SK-N-SH (cell line): ENCODE measurements at regions not wholly inside any gene's neighbourhood (a gene's known extent, or its start where the extent isn't known, plus 50 kb on each side); places are given as distances from the start of the nearest gene placed in this dataset.

Experiments used
- CTCF ChIA-PET: fragments of 300-600, 350-600 bp; formaldehyde crosslinking; extraction: SDS; loops from one replicate; lab custom pipeline; 2021; lab: Yijun Ruan, JAX
- POLR2A ChIA-PET: fragments of 350-600 bp; sonication (Branson Sonifier 250); formaldehyde crosslinking; extraction: SDS; loops from one replicate; lab custom pipeline; 2020; ENCODE audit warnings: antibody characterized with exemption, inconsistent platforms; lab: Yijun Ruan, JAX
- DNase-seq: peaks from one replicate; pipeline ENCODE4 v3.0.0; 2012
- H2AFZ ChIP-seq: fragments of 200-600 bp; sonication (generic); 2 replicates; pipeline ENCODE4 v1.8.1; 2016; ENCODE audit warnings: antibody characterized with exemption, mild to moderate bottlenecking, low read depth
- H3F3A ChIP-seq: fragments of 200-600 bp; sonication (generic); replicated peaks from 2 replicates; pipeline ENCODE3; 2016; ENCODE audit warnings: antibody characterized with exemption, mild to moderate bottlenecking; ENCODE audit not compliant: insufficient read depth
- H3K27ac ChIP-seq, 2 experiments: fragments of 200-500 bp in 1 of 2; fragments of 200-600 bp in 1 of 2; sonication (Bioruptor generic) in 1 of 2; sonication (generic), shearing (Covaris generic) in 1 of 2; 2 replicates each; pipeline versions ENCODE4 v1.5.1 to v1.6.1; 2014 to 2016; ENCODE audit warnings: low read depth in 2 of 2, inconsistent platforms in 1 of 2, low read length in 1 of 2, mild to moderate bottlenecking in 1 of 2, mixed read lengths in 1 of 2
- H3K27me3 ChIP-seq: fragments of 200-600 bp; sonication (generic), shearing (Covaris generic); 2 replicates; pipeline ENCODE4 v1.6.1; 2016; ENCODE audit warnings: mixed run types; ENCODE audit not compliant: insufficient read depth
- H3K36me3 ChIP-seq, 2 experiments: fragments of 200-500 bp in 1 of 2; fragments of 200-600 bp in 1 of 2; sonication (Bioruptor generic) in 1 of 2; sonication (generic) in 1 of 2; replicated peaks in 1 of 2; 2 replicates each; pipeline versions ENCODE3 to v1.5.1; 2014 to 2016; ENCODE audit warnings: low read length in 1 of 2, mild to moderate bottlenecking in 1 of 2; ENCODE audit not compliant: insufficient read depth in 2 of 2, control insufficient read depth in 1 of 2
- H3K4me1 ChIP-seq, 2 experiments: fragments of 200-500 bp in 1 of 2; fragments of 200-600 bp in 1 of 2; sonication (Bioruptor generic) in 1 of 2; sonication (generic), shearing (Covaris generic) in 1 of 2; 2 replicates each; pipeline versions ENCODE4 v1.5.1 to v1.6.1; 2014 to 2016; ENCODE audit warnings: low read depth in 1 of 2, low read length in 1 of 2, mixed run types in 1 of 2; ENCODE audit not compliant: insufficient read depth in 2 of 2, control insufficient read depth in 1 of 2
- H3K4me2 ChIP-seq: fragments of 200-600 bp; sonication (generic), shearing (Covaris generic); 2 replicates; pipeline ENCODE4 v1.6.1; 2017; ENCODE audit warnings: mixed run types
- H3K4me3 ChIP-seq, 2 experiments: fragments of 200-500 bp in 1 of 2; fragments of 200-600 bp in 1 of 2; sonication (Bioruptor generic) in 1 of 2; sonication (generic), shearing (Covaris generic) in 1 of 2; 2 replicates each; pipeline versions ENCODE4 v1.5.1 to v1.8.1; 2014 to 2016; ENCODE audit warnings: low read depth in 2 of 2, inconsistent platforms in 1 of 2, low read length in 1 of 2, mild to moderate bottlenecking in 1 of 2, mixed read lengths in 1 of 2, moderate library complexity in 1 of 2
- H3K79me2 ChIP-seq: fragments of 200-600 bp; sonication (generic); 2 replicates; pipeline ENCODE4 v1.8.1; 2017; ENCODE audit warnings: mild to moderate bottlenecking; ENCODE audit not compliant: insufficient read depth
- H3K9ac ChIP-seq: fragments of 200-600 bp; sonication (generic); 2 replicates; pipeline ENCODE4 v1.6.1; 2017; ENCODE audit warnings: mixed run types
- H3K9me2 ChIP-seq: fragments of 200-600 bp; sonication (generic); 2 replicates; pipeline ENCODE4 v1.6.1; 2017; ENCODE audit warnings: mixed run types
- H3K9me3 ChIP-seq: fragments of 200-600 bp; sonication (generic); 2 replicates; pipeline ENCODE4 v1.6.1; 2017; ENCODE audit warnings: mixed run types, mild to moderate bottlenecking, moderate library complexity
- H4K20me1 ChIP-seq: fragments of 200-600 bp; sonication (generic); 2 replicates; pipeline ENCODE4 v1.6.1; 2017; ENCODE audit warnings: mild to moderate bottlenecking, mixed run types; ENCODE audit not compliant: insufficient read depth
- CHD2 ChIP-seq: fragments of 150-350 bp; IDR thresholded peaks from 2 replicates; pipeline ENCODE4 v1.6.1; 2018; ENCODE audit warnings: low read length; ENCODE audit not compliant: partially characterized antibody
- ELF1 ChIP-seq: IDR thresholded peaks from 2 replicates; pipeline ENCODE4 v1.4.0; 2012
- EZH2phosphoT487 ChIP-seq: fragments of 200-600 bp; sonication (generic); IDR thresholded peaks from 2 replicates; pipeline ENCODE4 v1.6.1; 2017; ENCODE audit warnings: low read depth, mixed run types, mild to moderate bottlenecking, antibody characterized with exemption, moderate library complexity, borderline replicate concordance
- JUND ChIP-seq: IDR thresholded peaks from 2 replicates; pipeline ENCODE4 v1.4.0; 2012
- MEF2A ChIP-seq: IDR thresholded peaks from 2 replicates; pipeline ENCODE4 v1.4.0; 2012; ENCODE audit warnings: low read depth, borderline replicate concordance
- MXI1 ChIP-seq: IDR thresholded peaks from 2 replicates; pipeline ENCODE4 v1.6.1; 2012; ENCODE audit warnings: mild to moderate bottlenecking, low read depth, low read length, improper control_type of control experiment
- NFIC ChIP-seq: IDR thresholded peaks from 2 replicates; pipeline ENCODE4 v1.4.0; 2012; ENCODE audit warnings: borderline replicate concordance
- NRF1 ChIP-seq: IDR thresholded peaks from 2 replicates; pipeline ENCODE4 v1.6.1; 2012; ENCODE audit warnings: low read depth, mild to moderate bottlenecking, low read length
- POLR2AphosphoS5 ChIP-seq: IDR thresholded peaks from 2 replicates; pipeline ENCODE4 v1.6.1; 2012; ENCODE audit warnings: low read depth, low read length
- RFX5 ChIP-seq: IDR thresholded peaks from 2 replicates; pipeline ENCODE4 v1.6.1; 2012; ENCODE audit warnings: mild to moderate bottlenecking, improper control_type of control experiment, low read length
- SIN3A ChIP-seq: IDR thresholded peaks from 2 replicates; pipeline ENCODE4 v1.6.1; 2012; ENCODE audit warnings: low read depth, mild to moderate bottlenecking, low read length, moderate library complexity, borderline replicate concordance
- TAF1 ChIP-seq: IDR thresholded peaks from 2 replicates; pipeline ENCODE4 v1.6.1; 2012; ENCODE audit warnings: low read depth, mild to moderate bottlenecking, low read length, moderate library complexity, borderline replicate concordance
- TEAD4 ChIP-seq: IDR thresholded peaks from 2 replicates; pipeline ENCODE4 v1.4.0; 2012; ENCODE audit warnings: mild to moderate bottlenecking, borderline replicate concordance; ENCODE audit not compliant: insufficient read depth
- WGBS: methylation state at CpG from one replicate; pipeline ENCODE4 v1.1.6; 2017; ENCODE audit warnings: low lambda C conversion rate; 5-methylcytosine and 5-hydroxymethylcytosine counted together
- TF ChIP-seq, protein P1 (sequence below): fragments of 150-350 bp; IDR thresholded peaks from 2 replicates; pipeline ENCODE4 v1.6.1; 2016; ENCODE audit warnings: mild to moderate bottlenecking, low read depth, low read length
- TF ChIP-seq, protein P2 (sequence below): IDR thresholded peaks from 2 replicates; pipeline ENCODE4 v1.6.1; 2012; ENCODE audit warnings: mild to moderate bottlenecking, low read depth, low read length, moderate library complexity
- TF ChIP-seq, protein P3 (sequence below): IDR thresholded peaks from 2 replicates; pipeline ENCODE4; 2012
- TF ChIP-seq, protein P4 (sequence below): fragments of 200-600 bp; sonication (generic); IDR thresholded peaks from 2 replicates; pipeline ENCODE4 v1.6.1; 2017; ENCODE audit warnings: antibody characterized with exemption, mild to moderate bottlenecking, moderate library complexity
- TF ChIP-seq, protein P5 (sequence below): IDR thresholded peaks from 2 replicates; pipeline ENCODE4 v1.4.0; 2012; ENCODE audit warnings: low read depth, borderline replicate concordance

DNA sequence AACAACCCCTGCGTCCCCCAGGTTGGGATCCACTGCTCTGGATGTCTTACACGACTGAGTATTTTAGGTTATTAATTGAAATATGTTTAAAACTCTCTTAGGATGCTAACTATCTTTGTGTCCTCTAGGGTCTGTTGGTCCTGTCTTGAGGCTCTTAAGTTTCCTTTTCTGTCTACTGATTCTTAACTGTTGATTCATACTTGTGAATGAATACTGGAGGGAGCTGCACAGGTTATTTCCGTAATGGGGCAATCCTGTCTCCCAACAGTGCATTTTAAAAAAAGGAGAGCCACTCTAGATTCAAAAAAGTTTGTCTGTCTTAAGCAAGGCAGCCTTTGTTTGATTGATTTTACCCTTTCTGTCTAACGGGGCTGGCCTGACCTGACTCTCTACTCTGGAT, 237.6 kb upstream of the POM121L12 start:
- H3K9ac ChIP-seq: no peak overlapping the region
- H3F3A ChIP-seq: no peaks in the 10 kb centered on the region
- H3K4me2 ChIP-seq: no peak overlapping the region
- no peak overlapping the region for H3K4me3 ChIP-seq
- no peak overlapping the region for H3K27ac ChIP-seq
- H3K79me2 ChIP-seq: no peaks in the 10 kb centered on the region
- DNase-seq: no peak
- CTCF ChIA-PET: no interaction called here
- no peaks in the 10 kb centered on the region for H3K36me3 ChIP-seq
- whole genome bisulfite sequencing: 21% methylated on average over 4 of the region's 4 CpGs
- H4K20me1 ChIP-seq: no peaks in the 10 kb centered on the region
- POLR2A ChIA-PET: no interaction called here
- H3K4me1 ChIP-seq: no peaks in the 10 kb centered on the region; a peak in 1 of 4 replicates
- no peaks in the 10 kb centered on the region for H3K27me3 ChIP-seq
- H2AFZ ChIP-seq: no peak overlapping the region
- no peaks in the 10 kb centered on the region for H3K9me3 ChIP-seq
- no peaks in the 10 kb centered on the region for H3K9me2 ChIP-seq
- TF ChIP-seq ELF1 (no peak), CHD2 (no peak), MXI1 (no peak), NFIC (no peak), TAF1 (no peak), JUND (no peak), MEF2A (no peak)
- TF ChIP-seq, protein P1, sequence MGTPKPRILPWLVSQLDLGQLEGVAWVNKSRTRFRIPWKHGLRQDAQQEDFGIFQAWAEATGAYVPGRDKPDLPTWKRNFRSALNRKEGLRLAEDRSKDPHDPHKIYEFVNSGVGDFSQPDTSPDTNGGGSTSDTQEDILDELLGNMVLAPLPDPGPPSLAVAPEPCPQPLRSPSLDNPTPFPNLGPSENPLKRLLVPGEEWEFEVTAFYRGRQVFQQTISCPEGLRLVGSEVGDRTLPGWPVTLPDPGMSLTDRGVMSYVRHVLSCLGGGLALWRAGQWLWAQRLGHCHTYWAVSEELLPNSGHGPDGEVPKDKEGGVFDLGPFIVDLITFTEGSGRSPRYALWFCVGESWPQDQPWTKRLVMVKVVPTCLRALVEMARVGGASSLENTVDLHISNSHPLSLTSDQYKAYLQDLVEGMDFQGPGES: no peak
- TF ChIP-seq, protein P2, sequence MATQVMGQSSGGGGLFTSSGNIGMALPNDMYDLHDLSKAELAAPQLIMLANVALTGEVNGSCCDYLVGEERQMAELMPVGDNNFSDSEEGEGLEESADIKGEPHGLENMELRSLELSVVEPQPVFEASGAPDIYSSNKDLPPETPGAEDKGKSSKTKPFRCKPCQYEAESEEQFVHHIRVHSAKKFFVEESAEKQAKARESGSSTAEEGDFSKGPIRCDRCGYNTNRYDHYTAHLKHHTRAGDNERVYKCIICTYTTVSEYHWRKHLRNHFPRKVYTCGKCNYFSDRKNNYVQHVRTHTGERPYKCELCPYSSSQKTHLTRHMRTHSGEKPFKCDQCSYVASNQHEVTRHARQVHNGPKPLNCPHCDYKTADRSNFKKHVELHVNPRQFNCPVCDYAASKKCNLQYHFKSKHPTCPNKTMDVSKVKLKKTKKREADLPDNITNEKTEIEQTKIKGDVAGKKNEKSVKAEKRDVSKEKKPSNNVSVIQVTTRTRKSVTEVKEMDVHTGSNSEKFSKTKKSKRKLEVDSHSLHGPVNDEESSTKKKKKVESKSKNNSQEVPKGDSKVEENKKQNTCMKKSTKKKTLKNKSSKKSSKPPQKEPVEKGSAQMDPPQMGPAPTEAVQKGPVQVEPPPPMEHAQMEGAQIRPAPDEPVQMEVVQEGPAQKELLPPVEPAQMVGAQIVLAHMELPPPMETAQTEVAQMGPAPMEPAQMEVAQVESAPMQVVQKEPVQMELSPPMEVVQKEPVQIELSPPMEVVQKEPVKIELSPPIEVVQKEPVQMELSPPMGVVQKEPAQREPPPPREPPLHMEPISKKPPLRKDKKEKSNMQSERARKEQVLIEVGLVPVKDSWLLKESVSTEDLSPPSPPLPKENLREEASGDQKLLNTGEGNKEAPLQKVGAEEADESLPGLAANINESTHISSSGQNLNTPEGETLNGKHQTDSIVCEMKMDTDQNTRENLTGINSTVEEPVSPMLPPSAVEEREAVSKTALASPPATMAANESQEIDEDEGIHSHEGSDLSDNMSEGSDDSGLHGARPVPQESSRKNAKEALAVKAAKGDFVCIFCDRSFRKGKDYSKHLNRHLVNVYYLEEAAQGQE: no peak
- TF ChIP-seq, protein P3, sequence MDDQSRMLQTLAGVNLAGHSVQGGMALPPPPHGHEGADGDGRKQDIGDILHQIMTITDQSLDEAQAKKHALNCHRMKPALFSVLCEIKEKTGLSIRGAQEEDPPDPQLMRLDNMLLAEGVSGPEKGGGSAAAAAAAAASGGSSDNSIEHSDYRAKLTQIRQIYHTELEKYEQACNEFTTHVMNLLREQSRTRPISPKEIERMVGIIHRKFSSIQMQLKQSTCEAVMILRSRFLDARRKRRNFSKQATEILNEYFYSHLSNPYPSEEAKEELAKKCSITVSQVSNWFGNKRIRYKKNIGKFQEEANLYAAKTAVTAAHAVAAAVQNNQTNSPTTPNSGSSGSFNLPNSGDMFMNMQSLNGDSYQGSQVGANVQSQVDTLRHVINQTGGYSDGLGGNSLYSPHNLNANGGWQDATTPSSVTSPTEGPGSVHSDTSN: no peak

DNA sequence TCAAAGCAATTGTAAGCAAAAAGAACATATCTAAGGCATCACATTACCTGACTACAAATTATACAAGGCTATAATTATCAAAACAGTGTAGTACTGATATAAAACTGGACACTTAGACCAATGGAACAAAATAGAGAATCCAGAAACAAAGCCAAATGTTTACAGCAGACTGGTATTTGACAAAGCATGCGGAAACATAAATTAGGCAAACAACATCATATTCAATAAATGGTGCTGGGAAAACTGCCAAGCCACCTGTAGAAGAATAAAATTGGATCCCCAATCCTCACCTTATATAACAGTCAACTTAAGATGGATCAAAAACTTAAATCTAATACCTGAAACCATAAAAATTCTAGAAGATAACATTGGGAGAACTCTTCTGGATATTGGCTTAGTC, 240.8 kb upstream of the POM121L12 start:
- H4K20me1 ChIP-seq: no peaks in the 10 kb centered on the region
- no peaks in the 10 kb centered on the region for H3K27me3 ChIP-seq
- H3K79me2 ChIP-seq: no peaks in the 10 kb centered on the region
- H2AFZ ChIP-seq: no peak overlapping the region
- H3K4me1 ChIP-seq: no peaks in the 10 kb centered on the region
- no peak overlapping the region for H3K27ac ChIP-seq
- H3K4me2 ChIP-seq: no peak overlapping the region
- H3K4me3 ChIP-seq: no peak overlapping the region
- no peak overlapping the region for H3K9ac ChIP-seq
- POLR2A ChIA-PET: no interaction called here
- no peaks in the 10 kb centered on the region for H3K9me3 ChIP-seq
- H3F3A ChIP-seq: no peaks in the 10 kb centered on the region
- DNase-seq: no peak
- CTCF ChIA-PET: no interaction called here
- no peaks in the 10 kb centered on the region for H3K9me2 ChIP-seq
- no peaks in the 10 kb centered on the region for H3K36me3 ChIP-seq
- 53% methylated on average over 1 of the region's 1 CpG for WGBS
- TF ChIP-seq EZH2phosphoT487 (no peak), POLR2AphosphoS5 (no peak), NRF1 (no peak), TAF1 (no peak), RFX5 (no peak), TEAD4 (no peak), SIN3A (no peak)
- TF ChIP-seq, protein P4, sequence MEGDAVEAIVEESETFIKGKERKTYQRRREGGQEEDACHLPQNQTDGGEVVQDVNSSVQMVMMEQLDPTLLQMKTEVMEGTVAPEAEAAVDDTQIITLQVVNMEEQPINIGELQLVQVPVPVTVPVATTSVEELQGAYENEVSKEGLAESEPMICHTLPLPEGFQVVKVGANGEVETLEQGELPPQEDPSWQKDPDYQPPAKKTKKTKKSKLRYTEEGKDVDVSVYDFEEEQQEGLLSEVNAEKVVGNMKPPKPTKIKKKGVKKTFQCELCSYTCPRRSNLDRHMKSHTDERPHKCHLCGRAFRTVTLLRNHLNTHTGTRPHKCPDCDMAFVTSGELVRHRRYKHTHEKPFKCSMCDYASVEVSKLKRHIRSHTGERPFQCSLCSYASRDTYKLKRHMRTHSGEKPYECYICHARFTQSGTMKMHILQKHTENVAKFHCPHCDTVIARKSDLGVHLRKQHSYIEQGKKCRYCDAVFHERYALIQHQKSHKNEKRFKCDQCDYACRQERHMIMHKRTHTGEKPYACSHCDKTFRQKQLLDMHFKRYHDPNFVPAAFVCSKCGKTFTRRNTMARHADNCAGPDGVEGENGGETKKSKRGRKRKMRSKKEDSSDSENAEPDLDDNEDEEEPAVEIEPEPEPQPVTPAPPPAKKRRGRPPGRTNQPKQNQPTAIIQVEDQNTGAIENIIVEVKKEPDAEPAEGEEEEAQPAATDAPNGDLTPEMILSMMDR: no peak
- TF ChIP-seq, protein P5, sequence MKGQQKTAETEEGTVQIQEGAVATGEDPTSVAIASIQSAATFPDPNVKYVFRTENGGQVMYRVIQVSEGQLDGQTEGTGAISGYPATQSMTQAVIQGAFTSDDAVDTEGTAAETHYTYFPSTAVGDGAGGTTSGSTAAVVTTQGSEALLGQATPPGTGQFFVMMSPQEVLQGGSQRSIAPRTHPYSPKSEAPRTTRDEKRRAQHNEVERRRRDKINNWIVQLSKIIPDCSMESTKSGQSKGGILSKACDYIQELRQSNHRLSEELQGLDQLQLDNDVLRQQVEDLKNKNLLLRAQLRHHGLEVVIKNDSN: no peak
- TF ChIP-seq, all 33 proteins: peak for 0
